ENCODE measurements at regions not wholly inside any gene's neighbourhood (a gene's known extent, or its start where the extent isn't known, plus 50 kb on each side); places are given as distances from the start of the nearest gene placed in this dataset.

GRCh38 chr10:57696641-57697040 is 571.1 kb downstream of the IPMK start:
- TF ChIP-seq BRCA1 (IDR thresholded peaks at IDR 0.05; ENCODE audit: low read depth, low read length) (no peak), REST (IDR thresholded peaks at IDR 0.05; ENCODE audit: low read depth, low read length) (no peak), RCOR1 (conservative IDR thresholded peaks at IDR 0.05; ENCODE audit: low read depth, low read length) (no peak), CTCF (IDR thresholded peaks at IDR 0.05 in 2 of 3, conservative IDR thresholded peaks at IDR 0.05 in 1 of 3; ENCODE audit: control insufficient read depth in 2 of 3, extremely low read depth in 1 of 3, insufficient read depth in 1 of 3, low read depth in 3 of 3, low read length in 3 of 3) (no peak), POLR2AphosphoS5 (IDR thresholded peaks at IDR 0.05; ENCODE audit: low read length) (no peak), KDM1A (IDR thresholded peaks at IDR 0.05; ENCODE audit: borderline replicate concordance) (no peak), CHD1 (IDR thresholded peaks at IDR 0.05; ENCODE audit: low read depth, low read length) (no peak), ETV6 (conservative IDR thresholded peaks at IDR 0.05 in 1 of 2, IDR thresholded peaks at IDR 0.05 in 1 of 2; ENCODE audit: borderline replicate concordance in 1 of 2, low read depth in 1 of 2) (no peak), MYC (IDR thresholded peaks at IDR 0.05; ENCODE audit: insufficient read depth, insufficient read length, insufficient replicate concordance, low read length, severe bottlenecking) (no peak)

Data from GM12878 (cell line).